LNCAP (cell line): ENCODE measurements at regions not wholly inside any gene's neighbourhood (a gene's known extent, or its start where the extent isn't known, plus 50 kb on each side); places are given as distances from the start of the nearest gene placed in this dataset.

Source experiments
- TF ChIP-seq, protein P1 (sequence below): fragments of 450-650 bp; IDR thresholded peaks from 2 replicates; pipeline ENCODE4 v1.5.1; 2017; ENCODE audit warnings: mild to moderate bottlenecking

DNA sequence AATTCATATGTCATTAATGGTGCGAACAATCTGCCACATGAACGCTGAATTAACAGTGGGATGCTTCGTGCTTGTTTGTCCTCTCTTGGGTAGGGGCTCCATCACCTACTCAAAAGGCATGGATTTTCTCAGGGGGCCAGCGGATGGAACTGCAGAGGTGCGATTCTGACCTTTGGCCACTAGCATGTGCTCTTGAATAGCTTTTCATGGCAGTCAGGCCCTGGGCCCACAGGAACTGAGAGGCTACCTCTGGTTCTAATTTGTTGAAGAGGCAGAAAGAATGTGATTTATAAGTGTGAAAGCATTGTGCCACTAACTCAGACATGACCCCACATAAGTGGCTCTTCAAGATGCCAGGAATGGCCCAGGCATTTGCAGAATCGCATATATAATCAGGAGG is 283.2 kb downstream of the INSIG2 start:
- TF ChIP-seq, protein P1, sequence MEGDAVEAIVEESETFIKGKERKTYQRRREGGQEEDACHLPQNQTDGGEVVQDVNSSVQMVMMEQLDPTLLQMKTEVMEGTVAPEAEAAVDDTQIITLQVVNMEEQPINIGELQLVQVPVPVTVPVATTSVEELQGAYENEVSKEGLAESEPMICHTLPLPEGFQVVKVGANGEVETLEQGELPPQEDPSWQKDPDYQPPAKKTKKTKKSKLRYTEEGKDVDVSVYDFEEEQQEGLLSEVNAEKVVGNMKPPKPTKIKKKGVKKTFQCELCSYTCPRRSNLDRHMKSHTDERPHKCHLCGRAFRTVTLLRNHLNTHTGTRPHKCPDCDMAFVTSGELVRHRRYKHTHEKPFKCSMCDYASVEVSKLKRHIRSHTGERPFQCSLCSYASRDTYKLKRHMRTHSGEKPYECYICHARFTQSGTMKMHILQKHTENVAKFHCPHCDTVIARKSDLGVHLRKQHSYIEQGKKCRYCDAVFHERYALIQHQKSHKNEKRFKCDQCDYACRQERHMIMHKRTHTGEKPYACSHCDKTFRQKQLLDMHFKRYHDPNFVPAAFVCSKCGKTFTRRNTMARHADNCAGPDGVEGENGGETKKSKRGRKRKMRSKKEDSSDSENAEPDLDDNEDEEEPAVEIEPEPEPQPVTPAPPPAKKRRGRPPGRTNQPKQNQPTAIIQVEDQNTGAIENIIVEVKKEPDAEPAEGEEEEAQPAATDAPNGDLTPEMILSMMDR = peak; percentile 56

DNA sequence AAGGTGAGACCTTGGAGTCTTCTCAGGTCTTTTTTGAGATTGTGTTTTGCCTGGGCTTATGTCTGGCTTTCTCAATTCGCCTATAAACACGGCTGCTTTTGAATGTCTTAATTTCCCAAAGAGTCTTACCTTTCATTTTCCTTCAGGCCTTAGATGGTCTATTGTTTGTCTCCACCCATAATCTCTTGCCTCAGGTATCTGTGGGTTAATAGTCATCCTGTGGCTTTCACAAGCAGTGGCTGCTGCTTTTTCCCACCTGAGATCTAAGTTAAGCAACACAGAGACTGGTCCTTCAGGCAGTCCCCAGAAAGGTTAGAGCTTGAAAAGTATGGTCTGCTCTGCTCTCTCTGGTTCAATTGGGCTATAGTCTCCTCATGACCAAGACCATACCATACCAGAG is 275.3 kb downstream of the INSIG2 start:
- TF ChIP-seq, protein P1 = no peak

DNA sequence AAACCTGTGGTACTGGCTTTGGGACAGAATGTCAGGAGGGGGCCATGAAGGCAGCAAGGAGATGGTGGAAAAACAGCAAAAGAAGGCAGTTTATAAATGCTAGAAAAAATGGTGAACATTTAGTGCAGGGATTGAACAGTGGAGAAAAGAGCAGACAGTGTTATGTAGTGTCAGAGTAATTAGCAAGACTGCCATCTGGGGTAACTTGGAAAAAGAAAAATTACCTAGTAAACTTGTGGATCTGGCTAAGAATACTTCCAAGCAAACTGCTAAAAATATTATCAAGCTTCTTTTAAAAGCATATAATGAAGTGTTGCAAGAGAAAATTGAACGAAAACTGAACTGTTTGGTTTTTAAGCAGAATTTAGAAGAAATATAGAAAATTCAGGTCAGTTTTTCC is 267.8 kb downstream of the INSIG2 start:
- TF ChIP-seq, protein P1 = no peak

DNA sequence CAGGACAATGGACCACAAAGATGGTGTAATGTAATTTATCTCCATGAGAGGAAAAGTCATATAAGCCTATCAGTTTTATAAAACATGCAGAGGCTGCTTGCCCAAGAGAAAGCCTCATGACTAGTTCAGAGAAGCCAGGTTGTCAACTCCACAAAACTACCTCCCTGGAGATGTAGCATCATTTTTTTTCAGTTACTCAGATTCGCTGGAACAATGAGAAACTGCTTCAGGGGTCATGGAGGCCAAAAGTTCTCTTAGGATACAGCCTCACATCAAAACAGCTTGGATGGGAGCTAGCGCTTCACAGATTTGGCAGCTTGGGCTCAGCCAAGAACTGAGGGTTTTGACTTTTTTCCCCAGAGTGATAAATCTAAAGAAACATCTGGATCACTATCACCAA is 263.5 kb downstream of the INSIG2 start:
- TF ChIP-seq, protein P1 = no peak

DNA sequence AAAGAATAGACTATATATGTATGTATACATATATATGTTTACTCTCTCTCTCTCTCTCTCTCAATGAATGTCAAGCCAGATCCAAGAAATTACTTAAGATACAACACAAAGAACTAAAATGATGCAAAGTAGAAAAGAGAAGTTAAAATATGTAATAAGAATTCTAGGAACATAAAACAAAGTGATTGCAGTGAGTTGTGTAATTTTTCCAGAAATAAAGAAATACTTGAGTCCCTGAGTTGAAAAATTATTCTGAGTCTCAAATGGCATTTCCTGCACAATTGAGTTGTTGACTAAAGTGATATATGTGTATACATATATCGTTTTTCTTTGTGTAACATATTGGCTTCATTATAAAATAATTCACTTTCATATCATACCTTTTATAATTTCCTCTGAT is 262.4 kb downstream of the INSIG2 start:
- TF ChIP-seq, protein P1 = no peak

DNA sequence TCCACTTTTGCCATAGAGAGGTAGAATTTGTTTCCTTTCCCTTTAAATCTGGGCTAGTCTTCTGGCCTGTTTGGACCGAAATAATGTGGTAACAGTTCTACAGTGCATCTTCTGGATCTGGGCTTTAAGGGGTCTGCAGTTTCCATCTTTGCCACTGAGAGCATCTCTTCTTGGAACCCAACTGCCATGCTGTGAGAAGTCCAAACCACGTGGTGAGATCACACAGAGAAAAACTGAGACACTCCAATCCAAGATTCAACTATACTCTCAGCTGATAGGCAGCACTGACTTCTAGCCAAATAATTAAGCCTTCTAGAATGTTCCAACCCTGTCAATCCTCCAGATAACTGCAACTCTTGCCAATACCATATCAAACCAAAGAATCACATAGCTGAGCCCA is 261.1 kb downstream of the INSIG2 start:
- TF ChIP-seq, protein P1 = no peak

DNA sequence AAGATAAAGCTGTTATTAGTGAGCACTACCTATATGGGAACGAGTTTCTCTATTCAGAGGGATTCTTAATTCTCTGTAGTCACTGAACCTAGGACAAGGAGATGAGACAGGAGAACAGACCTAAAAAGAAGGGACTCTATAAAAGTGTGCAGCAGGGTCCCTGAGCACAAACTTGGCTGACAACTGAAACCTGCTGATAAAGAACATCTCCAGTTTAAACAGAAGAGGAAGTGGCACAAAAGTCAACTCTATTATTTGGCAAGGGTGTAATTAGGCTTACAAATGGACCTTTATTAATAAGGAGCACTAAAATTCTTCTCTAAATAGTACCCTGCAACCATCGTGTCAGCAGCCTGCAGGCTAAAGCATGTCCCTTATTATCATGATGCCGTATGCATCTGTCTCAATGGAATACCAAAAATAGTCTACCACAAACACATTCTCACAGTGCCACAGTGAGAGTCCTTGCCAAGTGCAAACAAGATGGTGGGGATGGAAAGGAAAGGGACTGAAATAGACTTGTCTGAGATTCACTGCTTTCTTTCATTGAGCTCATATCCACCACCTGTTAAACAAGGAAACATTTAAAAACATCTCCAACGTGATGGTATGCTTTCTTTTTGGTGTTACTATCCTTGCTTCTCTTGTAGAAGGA is 260.2 kb downstream of the INSIG2 start:
- TF ChIP-seq, protein P1 = no peak

DNA sequence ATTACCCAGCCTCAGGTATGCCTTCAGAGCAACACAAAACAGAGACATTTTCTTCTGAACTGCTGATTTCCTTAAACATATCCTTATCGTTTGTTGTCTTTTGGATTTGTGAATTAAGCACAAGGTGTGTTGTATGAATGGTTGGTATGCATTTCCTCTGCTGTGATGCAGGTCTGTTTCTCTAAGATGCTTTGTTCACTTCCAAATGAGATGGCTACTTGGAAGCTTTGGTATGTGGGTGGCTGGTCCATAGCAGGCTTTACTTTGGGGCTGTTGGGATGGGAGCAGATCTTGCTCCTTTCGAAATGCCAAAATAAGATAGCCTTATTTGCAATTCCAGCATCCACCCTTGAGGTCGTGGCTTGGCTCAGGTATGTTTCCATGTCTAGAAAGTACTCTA is 257.2 kb downstream of the INSIG2 start:
- TF ChIP-seq, protein P1 = no peak
